Central memory CD8-positive, alpha-beta T cell (primary cell): ENCODE measurements at regions not wholly inside any gene's neighbourhood (a gene's known extent, or its start where the extent isn't known, plus 50 kb on each side); places are given as distances from the start of the nearest gene placed in this dataset.

Experiments used
- ATAC-seq: fragments of 150-1000 bp; cut with Tn5 transposase; replicated peaks from 2 replicates; pipeline ENCODE4 v1.10.0; 2022; ENCODE audit warnings: mild to moderate bottlenecking, moderate FRiP score, moderate number of reproducible peaks; ENCODE audit not compliant: poor library complexity, severe bottlenecking; ENCODE audit errors: extremely low read depth
- DNase-seq, 2 donors: peaks; one replicate each; pipeline ENCODE4 v3.0.0; 2021; ENCODE audit warnings: low spot score in 2 of 2
- H3K27ac Mint-ChIP-seq: one replicate; pipeline ENCODE4 v1.8.0; 2022; ENCODE audit warnings: low read depth, mild to moderate bottlenecking, moderate library complexity, mixed read lengths
- H3K27me3 Mint-ChIP-seq: one replicate; pipeline ENCODE4 v1.8.0; 2022; ENCODE audit warnings: mixed read lengths
- H3K36me3 Mint-ChIP-seq: one replicate; pipeline ENCODE4 v1.8.0; 2022; ENCODE audit warnings: mild to moderate bottlenecking, moderate library complexity, mixed read lengths; ENCODE audit not compliant: insufficient read depth
- H3K4me1 Mint-ChIP-seq: one replicate; pipeline ENCODE4 v1.8.0; 2022; ENCODE audit warnings: mixed read lengths
- H3K4me3 Mint-ChIP-seq: one replicate; pipeline ENCODE4 v1.8.0; 2022; ENCODE audit warnings: mild to moderate bottlenecking, moderate library complexity, mixed read lengths
- H3K9me3 Mint-ChIP-seq: one replicate; pipeline ENCODE4 v1.8.0; 2022; ENCODE audit warnings: mixed read lengths

GRCh38 chr2:181772777-181773176 lies 92.5 kb upstream of the NEUROD1 start:
- no peaks in the 10 kb centered on the region for H3K4me1 Mint-ChIP-seq
- H3K4me3 Mint-ChIP-seq, result no peak overlapping the region
- H3K36me3 Mint-ChIP-seq, result no peaks in the 10 kb centered on the region
- no peak for ATAC-seq
- no peak overlapping the region for H3K27ac Mint-ChIP-seq
- no peaks in the 10 kb centered on the region for H3K9me3 Mint-ChIP-seq
- no peak for DNase-seq
- H3K27me3 Mint-ChIP-seq, result peaks cover 51% of the 10 kb centered on the region

- Mint-ChIP-seq H3K4me3 (no peak overlapping the region), H3K4me1 (no peaks in the 10 kb centered on the region), H3K27ac (no peak overlapping the region), H3K27me3 (peaks cover 44% of the 10 kb centered on the region), H3K9me3 (no peaks in the 10 kb centered on the region), H3K36me3 (no peaks in the 10 kb centered on the region)
- DNase-seq, result no peak
- ATAC-seq, result no peak
These were observed 94.4 kb upstream of the NEUROD1 start for GRCh38 chr2:181774685-181775084.

- H3K27ac Mint-ChIP-seq, result no peak overlapping the region
- peaks cover 30% of the 10 kb centered on the region for H3K27me3 Mint-ChIP-seq
- ATAC-seq (no peak), DNase-seq (no peak)
- no peaks in the 10 kb centered on the region for H3K4me1 Mint-ChIP-seq
- no peak overlapping the region for H3K4me3 Mint-ChIP-seq
- H3K9me3 Mint-ChIP-seq, result no peaks in the 10 kb centered on the region
- no peaks in the 10 kb centered on the region for H3K36me3 Mint-ChIP-seq
These were observed 96.0 kb upstream of the NEUROD1 start for GRCh38 chr2:181776336-181776735.

- Mint-ChIP-seq H3K36me3 (no peaks in the 10 kb centered on the region), H3K9me3 (no peaks in the 10 kb centered on the region), H3K27me3 (peaks cover 19% of the 10 kb centered on the region), H3K27ac (no peak overlapping the region), H3K4me1 (no peaks in the 10 kb centered on the region), H3K4me3 (no peak overlapping the region)
- no peak for ATAC-seq
- DNase-seq, result no peak
These were observed 97.4 kb upstream of the NEUROD1 start for GRCh38 chr2:181777734-181778133.

GRCh38 chr2:181778621-181779201 lies 98.4 kb upstream of the NEUROD1 start:
- ATAC-seq, result no peak
- no peaks in the 10 kb centered on the region for H3K4me1 Mint-ChIP-seq
- peaks cover 9% of the 10 kb centered on the region for H3K27me3 Mint-ChIP-seq
- H3K27ac Mint-ChIP-seq, result no peak overlapping the region
- no peaks in the 10 kb centered on the region for H3K9me3 Mint-ChIP-seq
- no peak overlapping the region for H3K4me3 Mint-ChIP-seq
- DNase-seq, result no peak
- no peaks in the 10 kb centered on the region for H3K36me3 Mint-ChIP-seq

GRCh38 chr2:181779288-181780021 lies 99.1 kb upstream of the NEUROD1 start:
- H3K36me3 Mint-ChIP-seq, result no peaks in the 10 kb centered on the region
- H3K9me3 Mint-ChIP-seq, result no peaks in the 10 kb centered on the region
- H3K4me1 Mint-ChIP-seq, result no peaks in the 10 kb centered on the region
- no peak overlapping the region for H3K27ac Mint-ChIP-seq
- ATAC-seq, result no peak
- H3K4me3 Mint-ChIP-seq, result no peak overlapping the region
- peaks cover 1% of the 10 kb centered on the region for H3K27me3 Mint-ChIP-seq
- no peak for DNase-seq

GRCh38 chr2:181780047-181780651 lies 99.8 kb upstream of the NEUROD1 start:
- DNase-seq (no peak), ATAC-seq (no peak)
- H3K4me1 Mint-ChIP-seq, result no peaks in the 10 kb centered on the region
- H3K36me3 Mint-ChIP-seq, result no peaks in the 10 kb centered on the region
- no peak overlapping the region for H3K4me3 Mint-ChIP-seq
- no peaks in the 10 kb centered on the region for H3K9me3 Mint-ChIP-seq
- H3K27ac Mint-ChIP-seq, result no peak overlapping the region
- no peaks in the 10 kb centered on the region for H3K27me3 Mint-ChIP-seq

GRCh38 chr2:181780657-181781056 lies 100.3 kb upstream of the NEUROD1 start:
- Mint-ChIP-seq H3K4me3 (no peak overlapping the region), H3K27ac (no peak overlapping the region), H3K27me3 (peaks cover 1% of the 10 kb centered on the region), H3K9me3 (no peaks in the 10 kb centered on the region), H3K36me3 (no peaks in the 10 kb centered on the region), H3K4me1 (no peaks in the 10 kb centered on the region)
- DNase-seq (no peak), ATAC-seq (no peak)

GRCh38 chr2:181781078-181781786 lies 100.9 kb upstream of the NEUROD1 start:
- Mint-ChIP-seq H3K27me3 (peaks cover 7% of the 10 kb centered on the region), H3K9me3 (no peaks in the 10 kb centered on the region), H3K27ac (no peak overlapping the region), H3K4me1 (no peaks in the 10 kb centered on the region), H3K36me3 (no peaks in the 10 kb centered on the region), H3K4me3 (no peak overlapping the region)
- ATAC-seq (no peak), DNase-seq (no peak)

- no peaks in the 10 kb centered on the region for H3K36me3 Mint-ChIP-seq
These were observed 102.3 kb upstream of the NEUROD1 start for GRCh38 chr2:181782660-181783059.

GRCh38 chr2:181784556-181784955 lies 104.2 kb upstream of the NEUROD1 start:
- Mint-ChIP-seq H3K27ac (no peak overlapping the region), H3K4me1 (no peaks in the 10 kb centered on the region), H3K36me3 (no peaks in the 10 kb centered on the region), H3K4me3 (no peak overlapping the region), H3K9me3 (no peaks in the 10 kb centered on the region), H3K27me3 (peaks cover 24% of the 10 kb centered on the region)
- DNase-seq, result no peak
- ATAC-seq, result no peak

More at GRCh38 chr2:181782660-181783059, 102.3 kb upstream of the NEUROD1 start:
- H3K4me1 Mint-ChIP-seq, result no peaks in the 10 kb centered on the region
- H3K4me3 Mint-ChIP-seq, result no peak overlapping the region
- H3K27ac Mint-ChIP-seq, result no peak overlapping the region
- DNase-seq, result no peak
- H3K9me3 Mint-ChIP-seq, result no peaks in the 10 kb centered on the region
- H3K27me3 Mint-ChIP-seq, result peaks cover 21% of the 10 kb centered on the region
- ATAC-seq, result no peak

- no peak for DNase-seq
- peaks cover 32% of the 10 kb centered on the region for H3K27me3 Mint-ChIP-seq
- H3K4me3 Mint-ChIP-seq, result no peak overlapping the region
These were observed 105.5 kb upstream of the NEUROD1 start for GRCh38 chr2:181785691-181786344.

More at GRCh38 chr2:181785691-181786344, 105.5 kb upstream of the NEUROD1 start:
- Mint-ChIP-seq H3K9me3 (no peaks in the 10 kb centered on the region), H3K36me3 (no peaks in the 10 kb centered on the region), H3K27ac (no peak overlapping the region), H3K4me1 (no peaks in the 10 kb centered on the region)
- no peak for ATAC-seq
